MM.1S (cell line): ENCODE measurements at regions not wholly inside any gene's neighbourhood (a gene's known extent, or its start where the extent isn't known, plus 50 kb on each side); places are given as distances from the start of the nearest gene placed in this dataset.

Experiments
- DNase-seq: peaks from one replicate; pipeline ENCODE4 v3.0.0-alpha.2; 2015
- H2AFZ ChIP-seq: fragments of 300-600 bp; sonication (generic); 2 replicates; pipeline ENCODE4 v1.6.0; 2016; ENCODE audit warnings: antibody characterized with exemption, low read length
- H3F3A ChIP-seq: fragments of 300-600 bp; sonication (generic); 2 replicates; pipeline ENCODE4 v1.6.1; 2016; ENCODE audit warnings: mild to moderate bottlenecking, antibody characterized with exemption, low read length, moderate library complexity, mixed read lengths; ENCODE audit not compliant: insufficient read depth
- H3K27ac ChIP-seq: fragments of 300-600 bp; sonication (generic); 2 replicates; pipeline ENCODE4 v1.5.1; 2016; ENCODE audit warnings: mild to moderate bottlenecking, low read length
- H3K27me3 ChIP-seq: fragments of 300-600 bp; sonication (generic); replicated peaks from 2 replicates; pipeline ENCODE4 v1.6.0; 2016; ENCODE audit warnings: low read length; ENCODE audit not compliant: insufficient read depth
- H3K36me3 ChIP-seq: fragments of 300-600 bp; sonication (generic); replicated peaks from 2 replicates; pipeline ENCODE4 v1.6.1; 2016; ENCODE audit warnings: mild to moderate bottlenecking, low read length, mixed read lengths; ENCODE audit not compliant: insufficient read depth
- H3K4me1 ChIP-seq: fragments of 300-600 bp; sonication (generic); 2 replicates; pipeline ENCODE4 v1.6.1; 2016; ENCODE audit warnings: low read length, mixed read lengths
- H3K4me2 ChIP-seq: fragments of 300-600 bp; sonication (generic); 2 replicates; pipeline ENCODE4 v1.6.0; 2016; ENCODE audit warnings: low read depth, low read length
- H3K4me3 ChIP-seq: fragments of 300-600 bp; sonication (generic); 2 replicates; pipeline ENCODE4 v1.5.1; 2016; ENCODE audit warnings: low read length, mixed read lengths
- H3K79me2 ChIP-seq: fragments of 300-600 bp; sonication (generic); 2 replicates; pipeline ENCODE4 v1.6.1; 2016; ENCODE audit warnings: mixed run types, low read length, mixed read lengths
- H3K9ac ChIP-seq: fragments of 300-600 bp; sonication (generic); 2 replicates; pipeline ENCODE4 v1.6.1; 2016; ENCODE audit warnings: low read length, mixed read lengths
- H3K9me2 ChIP-seq: fragments of 300-600 bp; sonication (generic); replicated peaks from 2 replicates; pipeline ENCODE4 v1.6.1; 2016; ENCODE audit warnings: mild to moderate bottlenecking, low read length, mixed read lengths; ENCODE audit not compliant: insufficient read depth
- H3K9me3 ChIP-seq: fragments of 300-600 bp; sonication (generic); replicated peaks from 2 replicates; pipeline ENCODE4 v1.6.1; 2016; ENCODE audit warnings: mild to moderate bottlenecking, low read length, mixed read lengths; ENCODE audit not compliant: insufficient read depth
- H4K20me1 ChIP-seq: fragments of 300-600 bp; sonication (generic); 2 replicates; pipeline ENCODE4 v1.6.1; 2016; ENCODE audit warnings: mild to moderate bottlenecking, low read length, moderate library complexity, mixed read lengths; ENCODE audit not compliant: insufficient read depth
- EZH2 ChIP-seq: fragments of 300-600 bp; sonication (generic); optimal IDR thresholded peaks from 2 replicates; pipeline ENCODE3; 2017; ENCODE audit warnings: low read depth, mild to moderate bottlenecking, antibody characterized with exemption, low read length, mixed read lengths
- EZH2phosphoT487 ChIP-seq: fragments of 300-600 bp; sonication (generic); IDR thresholded peaks from 2 replicates; pipeline ENCODE4 v1.6.1; 2018; ENCODE audit warnings: antibody characterized with exemption, low read length
- TF ChIP-seq, protein P1 (sequence below): fragments of 300-600 bp; sonication (generic); IDR thresholded peaks from 2 replicates; pipeline ENCODE4 v1.5.1; 2016; ENCODE audit warnings: antibody characterized with exemption, low read length, mixed read lengths

DNA sequence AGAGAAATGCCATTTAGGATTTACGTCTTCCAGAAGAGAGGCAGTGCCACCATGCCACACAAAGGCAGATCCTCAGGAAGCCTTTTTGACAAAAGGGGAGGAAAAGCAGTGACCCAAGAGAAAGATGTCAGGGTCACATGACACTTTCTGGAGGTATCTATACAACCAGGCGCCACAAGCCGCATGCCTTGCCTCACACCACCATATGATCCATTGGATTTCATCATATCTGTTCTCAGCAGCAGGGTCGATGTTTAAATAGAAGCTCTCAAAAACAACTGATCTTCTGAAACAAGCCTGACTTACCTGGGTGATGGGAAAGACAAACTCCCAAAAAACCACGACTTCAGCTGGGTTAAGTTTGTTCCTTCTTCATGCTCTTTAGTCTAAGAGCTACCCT, 52.5 kb upstream of the UNC5B start:
- no peak for DNase-seq
- Histone ChIP-seq H3K4me1 (no peaks in the 10 kb centered on the region), H3K79me2 (no peaks in the 10 kb centered on the region), H3K36me3 (no peaks in the 10 kb centered on the region), H3F3A (no peaks in the 10 kb centered on the region), H3K9me3 (no peaks in the 10 kb centered on the region), H3K27ac (no peak overlapping the region), H3K9ac (no peak overlapping the region), H2AFZ (no peak overlapping the region), H3K4me3 (no peak overlapping the region), H3K4me2 (no peak overlapping the region), H4K20me1 (no peaks in the 10 kb centered on the region), H3K9me2 (no peaks in the 10 kb centered on the region), H3K27me3 (no peaks in the 10 kb centered on the region)
- TF ChIP-seq EZH2: no peak
- TF ChIP-seq, protein P1, sequence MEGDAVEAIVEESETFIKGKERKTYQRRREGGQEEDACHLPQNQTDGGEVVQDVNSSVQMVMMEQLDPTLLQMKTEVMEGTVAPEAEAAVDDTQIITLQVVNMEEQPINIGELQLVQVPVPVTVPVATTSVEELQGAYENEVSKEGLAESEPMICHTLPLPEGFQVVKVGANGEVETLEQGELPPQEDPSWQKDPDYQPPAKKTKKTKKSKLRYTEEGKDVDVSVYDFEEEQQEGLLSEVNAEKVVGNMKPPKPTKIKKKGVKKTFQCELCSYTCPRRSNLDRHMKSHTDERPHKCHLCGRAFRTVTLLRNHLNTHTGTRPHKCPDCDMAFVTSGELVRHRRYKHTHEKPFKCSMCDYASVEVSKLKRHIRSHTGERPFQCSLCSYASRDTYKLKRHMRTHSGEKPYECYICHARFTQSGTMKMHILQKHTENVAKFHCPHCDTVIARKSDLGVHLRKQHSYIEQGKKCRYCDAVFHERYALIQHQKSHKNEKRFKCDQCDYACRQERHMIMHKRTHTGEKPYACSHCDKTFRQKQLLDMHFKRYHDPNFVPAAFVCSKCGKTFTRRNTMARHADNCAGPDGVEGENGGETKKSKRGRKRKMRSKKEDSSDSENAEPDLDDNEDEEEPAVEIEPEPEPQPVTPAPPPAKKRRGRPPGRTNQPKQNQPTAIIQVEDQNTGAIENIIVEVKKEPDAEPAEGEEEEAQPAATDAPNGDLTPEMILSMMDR: no peak
- no peak for TF ChIP-seq EZH2phosphoT487

DNA sequence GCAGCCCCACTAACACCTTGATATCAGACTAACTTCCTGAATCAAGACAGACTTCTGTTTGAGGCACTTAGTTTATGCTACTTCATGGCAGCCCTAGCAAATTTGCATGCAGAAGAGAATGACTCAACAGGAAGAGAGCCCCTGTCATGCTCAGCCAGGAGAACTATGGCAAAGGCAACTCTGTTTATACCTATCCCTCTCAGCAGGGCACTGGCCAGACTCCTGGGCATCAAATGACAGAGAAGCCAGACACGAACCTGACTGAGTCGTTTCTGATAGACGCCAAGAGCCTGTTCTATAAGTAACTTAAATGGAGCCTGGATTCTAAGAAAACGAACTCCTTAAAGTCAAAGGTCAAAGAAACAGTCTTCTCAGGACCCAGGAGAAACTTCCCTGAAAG, 50.9 kb upstream of the UNC5B start:
- Histone ChIP-seq H4K20me1 (no peaks in the 10 kb centered on the region), H3K79me2 (no peaks in the 10 kb centered on the region), H3K9me2 (no peaks in the 10 kb centered on the region), H3K4me2 (no peak overlapping the region), H3K9ac (no peak overlapping the region), H3K9me3 (no peaks in the 10 kb centered on the region), H2AFZ (no peak overlapping the region), H3F3A (no peaks in the 10 kb centered on the region), H3K27ac (no peak overlapping the region), H3K4me3 (no peak overlapping the region), H3K27me3 (no peaks in the 10 kb centered on the region), H3K4me1 (no peaks in the 10 kb centered on the region), H3K36me3 (no peaks in the 10 kb centered on the region)
- TF ChIP-seq EZH2 (no peak), EZH2phosphoT487 (no peak)
- TF ChIP-seq, protein P1: no peak
- no peak for DNase-seq
